Suppressor macrophage (primary cell): ENCODE measurements at regions not wholly inside any gene's neighbourhood (a gene's known extent, or its start where the extent isn't known, plus 50 kb on each side); places are given as distances from the start of the nearest gene placed in this dataset.
A peak's percentile ranks its signal among the peaks of the same experiment; 100 is the strongest.
"Not testable (repeated sequence)": the region's sequence is repeated elsewhere in the genome, so short reads cannot be mapped to it uniquely, and the experiment has no call there.

ENCODE experiments used
- DNase-seq, 4 experiments: peaks; one replicate each; pipeline ENCODE4 v3.0.0-alpha.2; 2020 to 2022

DNA sequence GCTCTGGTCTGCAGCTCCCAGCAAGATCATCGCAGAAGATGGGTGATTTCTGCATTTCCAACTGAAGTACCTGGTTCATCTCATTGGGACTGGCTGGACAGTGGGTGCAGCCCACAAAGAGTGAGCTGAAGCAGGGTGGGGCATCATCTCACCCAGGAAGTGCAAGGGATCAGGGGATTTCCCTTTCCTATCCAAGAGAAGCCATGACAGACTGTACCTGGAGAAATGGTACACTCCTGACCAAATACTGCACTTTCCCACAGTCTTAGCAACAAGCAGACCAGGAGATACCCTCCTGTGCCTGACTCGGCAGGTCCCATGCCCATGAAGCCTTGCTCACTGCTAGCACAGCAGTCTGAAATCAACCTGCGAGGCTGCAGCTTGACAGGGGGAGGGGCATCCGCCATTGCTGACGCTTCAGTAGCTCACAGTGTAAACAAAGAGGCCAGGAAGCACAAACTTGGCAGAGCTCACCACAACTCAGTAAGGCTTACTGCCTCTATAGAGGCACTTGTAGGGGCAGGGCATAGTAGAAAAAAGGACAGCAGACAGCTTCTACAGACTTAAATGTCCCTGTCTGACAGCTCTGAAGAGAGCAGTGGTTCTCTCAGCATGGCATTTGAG is 60.5 kb downstream of the AREG start:
- not testable (repeated sequence) for DNase-seq

DNA sequence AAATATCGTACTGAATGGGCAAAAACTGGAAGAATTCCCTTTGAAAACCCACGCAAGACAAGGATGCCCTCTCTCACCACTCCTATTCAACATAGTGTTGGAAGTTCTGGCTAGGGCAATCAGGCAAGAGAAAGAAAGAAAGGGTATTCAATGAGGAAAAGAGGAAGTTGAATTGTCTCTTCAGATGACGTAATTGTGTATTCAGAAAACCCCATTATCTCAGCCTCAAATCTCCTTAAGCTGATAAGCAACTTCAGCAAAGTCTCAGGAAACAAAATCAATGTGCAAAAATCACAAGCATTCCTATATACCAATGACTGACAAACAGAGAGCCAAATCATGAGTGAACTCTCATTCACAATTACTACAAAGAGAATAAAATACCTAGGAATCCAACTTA is 64.4 kb downstream of the AREG start:
- peak in 3 of 4 experiments; percentile 10 to 49 (median 37) for DNase-seq

DNA sequence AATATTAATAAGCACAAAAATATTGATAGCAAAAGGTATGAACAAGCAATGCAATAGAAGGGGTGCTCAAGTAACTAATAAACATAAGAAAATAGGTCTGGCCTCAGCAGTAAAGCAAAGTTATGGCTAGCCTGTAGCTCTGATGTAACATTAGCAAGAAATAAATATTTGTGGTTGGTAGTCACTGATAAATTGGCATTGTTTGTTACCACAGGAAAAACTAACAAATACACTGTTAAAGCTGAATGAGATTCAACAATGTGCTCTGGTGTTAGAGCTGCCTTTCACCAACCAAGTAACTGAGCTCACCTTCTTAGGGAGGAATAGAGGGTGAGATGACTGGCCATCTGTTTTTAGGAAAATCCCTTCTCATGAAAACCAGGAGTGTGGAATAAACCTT is 71.4 kb downstream of the AREG start:
- no peak for DNase-seq

DNA sequence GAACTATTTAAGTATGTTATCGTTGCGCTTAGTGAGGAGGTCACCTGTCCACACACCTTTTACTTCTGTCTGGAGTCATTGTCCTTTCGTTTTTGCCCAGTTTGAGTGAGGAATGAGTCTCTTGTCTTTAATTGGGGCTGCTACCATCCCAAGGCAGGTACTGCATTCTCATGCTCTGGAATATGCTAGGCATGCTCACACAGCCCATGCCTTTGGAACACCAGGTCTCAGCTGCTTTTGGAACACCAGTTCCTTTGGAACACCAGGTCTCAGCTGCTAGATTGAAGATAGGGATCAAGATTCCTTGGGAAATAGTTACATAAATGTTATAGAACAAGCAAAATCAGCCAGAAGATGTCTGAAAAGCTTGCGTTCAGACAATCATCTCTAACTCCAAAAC is 73.1 kb downstream of the AREG start:
- no peak for DNase-seq

DNA sequence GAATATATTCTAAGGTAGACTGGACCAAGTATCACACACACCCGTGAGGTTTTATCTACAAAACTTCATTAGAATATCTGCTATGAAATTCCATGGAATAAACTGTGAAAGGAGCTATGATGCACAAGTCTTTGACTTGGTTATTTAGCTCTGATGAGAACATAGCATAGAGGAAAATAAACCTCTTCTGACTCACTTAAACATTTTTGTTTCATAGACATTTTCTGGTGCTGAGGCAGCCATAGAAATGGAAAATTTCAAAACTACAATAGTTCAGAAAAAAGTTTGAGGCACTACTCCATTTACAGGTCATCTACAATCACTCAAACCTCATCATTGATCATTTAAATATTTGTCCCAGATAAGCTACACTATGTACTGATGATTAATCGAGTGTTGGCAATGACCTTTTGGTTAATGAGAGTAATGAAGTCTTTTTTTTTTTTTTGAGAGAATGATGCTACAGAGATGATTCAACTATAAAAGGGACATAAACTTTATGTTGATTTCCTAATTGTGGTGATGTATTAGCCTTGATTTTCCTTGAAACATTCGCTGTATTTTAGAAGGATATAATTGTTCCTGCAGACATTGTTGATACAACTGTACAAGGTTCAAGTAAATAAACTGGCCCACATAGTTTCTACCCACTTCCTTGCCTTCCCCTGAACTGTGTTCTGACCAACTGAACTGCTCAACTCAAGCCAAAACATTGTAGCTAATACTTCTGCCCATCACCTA is 77.5 kb downstream of the AREG start:
- DNase-seq = no peak

DNA sequence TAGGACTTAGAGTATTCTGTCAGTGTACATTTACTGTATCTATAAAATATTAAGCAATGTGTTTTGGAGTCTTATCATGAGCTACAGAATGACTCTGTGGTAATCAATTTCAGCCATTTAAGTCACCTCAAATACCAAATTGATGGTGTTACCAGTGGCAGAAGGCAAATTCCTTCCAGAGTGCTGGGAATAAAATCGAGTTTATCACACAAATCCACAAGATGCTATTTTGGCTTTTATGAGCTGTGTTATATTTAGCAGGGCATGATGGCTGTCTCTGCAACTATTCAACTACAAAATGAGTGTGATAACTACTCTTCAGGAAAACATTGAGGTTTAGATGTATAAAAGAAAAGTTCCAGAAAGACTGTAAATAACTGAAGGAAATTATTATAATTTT is 78.2 kb downstream of the AREG start:
- no peak for DNase-seq

DNA sequence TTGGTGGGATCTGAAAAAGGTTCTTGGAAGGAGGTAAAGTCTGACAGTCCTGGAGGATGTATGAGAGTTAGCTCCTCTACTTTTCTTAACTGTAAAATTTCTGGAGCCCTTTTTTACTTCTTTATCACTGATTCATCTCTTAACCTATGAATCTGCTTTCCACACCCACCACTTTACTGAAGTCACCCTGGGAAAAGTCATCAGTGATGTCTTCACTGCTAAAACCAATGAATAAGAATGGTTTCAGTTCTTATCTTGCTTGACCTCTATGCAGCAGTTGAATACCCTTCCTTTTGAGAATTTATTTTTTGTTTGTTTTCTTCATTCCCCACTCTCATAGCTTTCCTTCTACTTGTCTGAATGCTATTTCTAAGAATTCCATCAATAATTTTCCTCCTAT is 80.0 kb downstream of the AREG start:
- DNase-seq = peak in 3 of 4 experiments; percentile 6 to 51 (median 29)

DNA sequence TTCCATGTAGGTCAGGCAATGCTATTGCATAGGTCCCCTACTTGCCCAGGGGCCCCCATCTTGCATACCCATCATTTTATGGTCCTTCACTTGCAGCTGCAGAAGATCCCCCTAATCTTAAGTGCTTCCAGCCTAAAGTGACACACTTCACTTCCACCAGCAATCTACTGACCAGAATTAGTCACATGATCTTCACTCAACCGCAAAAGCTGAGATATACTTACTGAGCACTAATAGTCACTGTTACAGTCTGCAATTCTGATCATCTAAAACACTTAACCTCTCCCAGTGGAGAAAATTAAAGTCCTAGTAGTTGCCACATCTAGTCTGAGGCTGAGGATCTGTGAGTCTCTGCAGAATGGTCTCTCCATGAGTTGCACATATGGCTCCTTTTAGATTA is 82.1 kb downstream of the AREG start:
- DNase-seq = no peak

DNA sequence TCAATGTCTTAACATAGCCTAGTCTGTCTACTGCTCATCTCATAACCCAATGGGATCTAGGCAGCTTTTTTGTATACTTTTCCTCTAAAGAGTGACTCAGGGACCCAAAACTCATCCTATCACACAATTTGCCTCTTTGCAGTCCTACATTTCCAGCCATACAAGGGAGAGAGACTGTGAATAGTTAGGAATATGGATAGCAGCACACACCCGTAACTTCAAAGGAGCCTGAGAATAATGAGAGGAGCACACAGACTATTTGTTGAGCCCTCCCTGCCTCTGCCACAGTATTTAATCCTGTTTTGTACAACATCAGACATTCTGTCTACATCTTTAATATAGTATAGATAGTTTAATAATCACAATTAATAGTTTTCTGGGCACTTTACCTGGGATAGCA is 83.2 kb downstream of the AREG start:
- DNase-seq = no peak

DNA sequence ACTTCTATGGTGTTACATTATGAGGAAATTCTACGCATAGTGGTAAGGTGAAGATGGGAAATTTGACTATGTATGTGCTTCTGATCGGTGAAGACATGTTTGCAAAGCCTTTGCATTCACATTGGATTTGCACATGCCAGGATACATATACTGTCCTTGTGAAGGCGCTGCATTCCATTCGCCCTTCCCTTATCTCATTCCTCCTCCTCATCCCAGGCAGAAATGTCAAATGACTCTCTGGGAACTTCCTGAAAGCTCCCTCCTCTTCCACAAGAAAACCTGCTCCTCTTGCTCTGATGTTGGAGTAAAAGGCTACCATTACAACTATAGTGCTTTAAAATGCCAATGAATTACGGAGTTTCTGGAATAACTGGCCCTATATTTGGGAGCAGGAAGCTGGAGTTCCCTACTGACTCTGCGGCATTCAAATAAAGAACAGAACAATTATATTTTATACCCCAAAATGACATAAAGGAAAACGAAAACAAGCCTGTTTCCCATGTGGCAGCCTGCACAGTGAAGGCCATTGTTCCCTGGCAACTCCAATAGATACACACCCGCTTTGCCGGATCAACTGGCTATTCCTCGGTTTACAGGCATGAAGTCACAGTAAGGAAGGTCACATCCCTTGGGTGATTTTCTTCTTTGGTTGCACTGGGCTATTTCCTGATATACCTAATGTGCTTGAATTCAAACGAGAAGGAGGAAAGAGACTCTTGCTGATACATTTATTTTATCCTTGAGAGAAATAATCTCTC is 84.5 kb downstream of the AREG start:
- DNase-seq = no peak

DNA sequence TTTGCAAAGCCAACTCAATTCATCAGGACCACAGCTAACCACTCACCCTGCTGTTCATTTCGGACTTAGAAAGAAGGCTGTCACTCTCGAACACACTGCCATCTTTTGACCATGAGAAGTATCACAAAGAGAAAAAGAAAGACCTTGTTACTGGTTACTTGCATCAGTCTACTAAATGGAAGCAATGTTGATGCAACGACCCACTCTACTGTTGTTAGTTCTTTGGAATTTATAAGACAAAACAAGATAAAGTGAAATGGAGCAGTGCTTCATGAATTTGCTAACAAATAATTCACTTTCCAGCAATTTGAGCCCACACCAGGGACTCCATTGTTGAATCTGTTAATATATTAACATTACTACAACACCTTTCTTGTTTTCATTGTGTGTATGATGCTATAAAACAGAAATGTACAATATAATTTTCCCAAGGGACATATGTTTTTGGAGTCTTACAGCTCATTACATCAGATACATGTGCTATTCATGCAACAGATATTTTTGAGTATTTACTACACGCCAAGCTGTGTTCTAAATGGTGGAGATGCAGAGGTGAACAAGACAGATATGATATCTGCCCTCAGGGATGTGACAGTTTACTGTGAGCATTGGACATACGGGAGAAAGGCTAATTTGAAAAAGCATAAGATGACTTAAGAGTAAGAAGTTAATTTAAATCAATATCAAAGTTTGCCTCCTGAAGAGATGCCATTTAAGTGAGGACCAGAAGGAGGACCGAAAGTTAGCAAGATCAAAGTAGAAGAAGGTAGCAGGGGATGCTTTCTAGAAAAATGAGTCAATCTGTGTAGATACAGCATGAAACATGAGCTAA is 87.2 kb downstream of the AREG start:
- DNase-seq = peak; percentile 56 to 82 (median 70)

DNA sequence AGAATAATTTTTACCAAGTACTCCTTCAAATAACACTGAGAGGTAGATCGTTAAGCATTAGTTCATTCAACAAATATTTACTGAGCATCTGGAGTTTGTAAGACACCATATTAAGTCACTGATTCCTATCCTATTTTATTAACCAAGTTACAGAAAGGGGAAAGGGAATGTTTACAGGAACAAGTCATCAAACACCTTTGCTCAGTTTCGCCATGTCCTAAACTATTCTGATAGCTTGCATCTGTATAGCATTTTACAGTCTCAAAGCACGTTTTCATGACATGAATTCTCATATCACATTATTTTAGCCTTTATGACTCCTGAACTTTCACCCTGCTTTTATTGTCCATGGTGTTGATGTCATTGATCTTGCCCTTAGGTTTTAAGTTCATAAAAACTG is 89.2 kb downstream of the AREG start:
- DNase-seq = no peak

DNA sequence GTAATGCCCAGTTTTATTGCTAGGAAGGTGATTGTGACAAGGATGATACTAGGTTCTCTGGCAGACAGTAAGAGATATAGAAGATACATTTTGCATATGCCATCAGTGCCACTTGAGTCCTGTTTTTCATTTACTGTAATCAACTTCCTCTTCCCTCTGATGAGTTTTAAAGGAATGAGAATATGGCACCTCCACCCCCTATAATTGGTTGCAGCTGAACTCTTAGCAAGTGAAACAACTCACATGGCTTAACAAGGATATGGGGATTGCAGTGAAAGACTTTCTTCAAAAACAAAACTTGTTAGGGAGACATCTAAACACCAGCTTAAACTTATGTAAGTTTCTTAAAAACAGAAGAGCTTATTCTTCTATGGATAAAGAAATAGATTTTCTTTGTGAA is 90.0 kb downstream of the AREG start:
- no peak for DNase-seq

DNA sequence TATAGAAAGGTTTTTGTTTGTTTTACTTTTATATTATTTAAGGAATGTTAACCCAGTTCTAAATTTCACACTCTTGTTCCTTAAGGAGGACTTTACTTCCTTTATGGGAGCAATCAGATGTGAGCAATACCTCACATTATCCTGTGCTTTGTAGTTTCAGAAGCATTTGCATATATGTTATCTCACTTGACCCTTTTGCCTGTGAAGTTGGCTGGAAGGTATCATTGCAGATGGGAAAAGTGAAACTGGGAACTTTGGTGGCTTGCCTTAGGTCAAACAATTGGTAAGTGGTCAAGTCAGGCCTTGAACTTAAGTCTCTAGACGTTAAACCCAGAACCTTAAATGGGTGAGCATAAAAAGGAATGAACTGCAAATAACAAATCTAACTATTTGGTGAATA is 90.6 kb downstream of the AREG start:
- no peak for DNase-seq

DNA sequence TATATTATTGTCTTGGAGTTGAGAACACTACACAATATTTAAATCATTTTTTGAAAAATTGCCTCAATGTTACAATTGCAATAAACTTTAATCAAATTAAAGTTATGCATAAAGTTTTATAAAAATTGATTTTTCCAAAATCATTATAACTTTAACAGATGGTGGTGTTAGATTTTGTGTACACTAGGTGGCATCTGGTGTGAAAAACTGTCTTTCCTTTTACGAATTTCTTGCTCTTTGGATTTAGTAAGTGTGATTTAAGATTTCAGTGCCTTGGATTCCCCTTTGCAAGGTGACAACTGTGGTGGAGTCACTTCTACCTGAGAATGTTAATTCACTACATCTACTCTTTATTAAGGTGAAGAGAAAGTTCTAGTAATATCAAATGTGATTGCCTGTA is 91.6 kb downstream of the AREG start:
- DNase-seq = peak in 1 of 4 experiments; percentile 37

DNA sequence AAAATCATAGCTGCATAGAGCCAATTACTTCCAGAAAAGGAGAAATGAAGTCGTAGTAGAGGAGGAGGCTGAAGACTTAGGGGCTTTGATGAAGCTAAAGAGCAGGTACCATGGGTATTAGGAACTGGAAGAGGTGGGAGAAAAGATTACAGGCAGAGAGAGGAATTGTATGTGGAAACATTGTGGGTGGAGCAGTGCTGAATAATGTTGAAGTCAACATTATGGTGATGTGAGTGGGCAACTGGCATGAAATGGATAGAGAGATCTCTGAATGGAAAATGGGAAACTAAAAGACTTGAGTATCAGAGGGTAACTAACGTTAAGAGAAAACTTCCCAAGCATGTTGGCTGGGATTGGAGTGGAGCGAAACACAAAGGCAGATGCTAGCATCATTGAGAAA is 92.5 kb downstream of the AREG start:
- DNase-seq = peak in 2 of 4 experiments; percentile 17 to 27

DNA sequence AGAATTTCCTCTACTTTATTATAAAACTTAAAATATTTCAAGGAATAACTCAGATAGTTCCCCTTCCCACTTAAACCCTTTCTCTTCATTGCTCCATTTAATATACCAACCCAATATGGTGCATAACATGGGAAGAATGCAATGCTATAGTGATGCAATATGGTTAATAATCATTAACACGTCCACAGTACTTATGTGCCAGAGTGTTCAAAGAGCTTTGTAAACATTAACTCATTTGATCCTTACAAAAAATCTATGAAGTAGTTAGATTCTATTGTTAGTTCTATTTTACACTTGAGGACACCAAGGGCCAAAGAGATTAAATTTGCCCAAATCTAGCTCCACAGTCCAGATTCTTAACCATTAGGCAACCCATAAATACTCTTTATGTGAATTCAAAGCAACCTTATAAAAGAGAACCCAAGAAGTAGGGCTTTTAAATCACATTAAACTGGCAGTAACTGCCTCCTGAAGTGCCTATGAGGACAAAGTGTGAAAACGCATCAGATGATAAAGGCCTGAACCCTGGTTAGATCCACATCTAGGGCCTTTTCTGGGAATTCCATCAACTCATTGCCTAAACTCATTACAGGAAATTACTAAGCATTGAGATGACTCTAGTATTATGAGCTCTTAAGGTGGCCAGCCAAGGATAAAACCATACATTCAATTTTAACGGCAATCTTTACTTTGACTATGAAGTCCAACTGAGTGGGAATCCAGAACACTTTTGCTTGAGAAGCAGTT is 94.3 kb downstream of the AREG start:
- DNase-seq = no peak

DNA sequence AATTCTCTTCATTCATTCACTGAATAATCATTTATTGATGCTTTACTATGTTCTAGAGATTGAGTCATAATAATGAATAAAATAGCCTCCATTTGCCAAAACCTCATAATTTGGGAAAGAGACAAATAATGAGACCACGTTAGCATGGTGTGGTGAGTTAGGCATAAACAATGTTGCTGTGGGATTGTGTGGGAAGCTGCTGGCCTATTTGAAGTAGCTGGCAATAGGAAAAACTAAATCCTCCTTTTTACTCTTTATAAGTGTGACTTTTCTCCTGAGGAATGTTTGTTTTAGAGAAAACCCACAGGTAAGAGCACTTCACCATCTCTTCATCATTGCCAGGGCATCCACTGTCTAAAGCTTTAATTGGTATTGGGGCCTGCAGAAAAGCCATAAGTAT is 95.3 kb downstream of the AREG start:
- DNase-seq = no peak

DNA sequence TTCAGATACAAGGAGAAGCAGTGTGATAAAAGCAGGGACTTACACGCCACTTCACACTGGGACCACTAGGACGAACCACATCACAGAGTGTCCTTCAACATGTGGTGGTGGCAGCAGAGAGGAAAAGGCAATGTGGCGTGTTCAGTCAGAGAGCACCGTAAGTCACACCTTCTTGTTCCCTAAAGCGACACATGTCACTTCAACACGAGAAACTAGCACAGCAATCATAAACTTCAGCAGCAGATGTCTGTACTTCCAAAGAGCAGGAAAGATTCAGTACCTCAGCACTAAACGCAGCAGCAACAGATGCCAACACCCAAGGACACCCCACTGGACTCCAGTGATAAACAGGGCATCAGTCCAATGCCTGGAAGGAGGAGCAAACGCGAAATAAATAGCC is 96.7 kb downstream of the AREG start:
- no peak for DNase-seq

DNA sequence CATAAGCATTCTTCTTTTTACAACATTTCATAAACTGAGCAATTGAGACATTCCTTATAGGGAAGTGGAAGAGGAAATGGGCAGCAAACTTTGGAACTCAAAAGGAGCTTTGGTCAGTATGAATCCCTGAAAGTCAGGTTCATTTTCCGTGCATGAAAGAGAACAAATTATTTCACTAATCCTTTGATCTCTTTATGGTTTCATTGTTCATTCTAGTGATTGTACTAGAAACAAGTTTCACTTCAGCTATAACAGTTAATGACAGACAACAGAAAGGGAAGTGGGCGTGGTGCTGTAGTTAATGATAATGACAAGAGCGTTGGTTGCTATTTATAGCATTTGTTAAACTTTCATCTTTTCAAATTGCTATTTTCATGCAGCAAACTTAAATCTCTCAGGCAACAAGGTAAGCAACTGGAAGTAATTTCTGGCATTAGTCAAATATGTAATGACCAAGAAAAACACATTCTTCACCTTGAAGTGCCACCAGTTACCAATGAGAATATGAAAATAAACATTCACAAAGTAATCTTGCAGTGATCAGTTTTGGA is 98.4 kb downstream of the AREG start:
- DNase-seq = peak; percentile 25 to 70 (median 46)

DNA sequence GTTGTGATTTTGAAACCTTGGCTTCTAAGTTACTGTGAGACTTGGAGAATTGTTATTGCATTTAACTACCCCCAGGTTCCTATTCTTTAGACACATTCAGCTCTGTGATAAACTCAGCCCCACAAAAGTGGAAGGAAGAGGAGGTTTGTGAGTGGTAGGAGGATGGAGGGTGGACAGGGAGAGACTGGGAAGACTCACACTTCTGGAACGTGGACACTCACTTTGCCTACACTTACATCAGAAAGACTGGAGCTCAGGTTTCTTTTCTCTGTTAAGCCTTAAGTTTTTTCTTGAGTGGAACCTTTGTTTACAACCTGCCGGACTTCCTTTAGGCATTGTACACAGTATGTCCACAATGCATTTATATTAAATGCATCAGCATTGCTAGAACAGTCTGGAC is 99.0 kb downstream of the AREG start:
- DNase-seq = peak in 3 of 4 experiments; percentile 25 to 42 (median 31)
